ENCODE measurements at regions not wholly inside any gene's neighbourhood (a gene's known extent, or its start where the extent isn't known, plus 50 kb on each side); places are given as distances from the start of the nearest gene placed in this dataset.
"Not testable (repeated sequence)": the region's sequence is repeated elsewhere in the genome, so short reads cannot be mapped to it uniquely, and the experiment has no call there.

GRCh38 chr18:25493401-25493800 lies 141.4 kb upstream of the ZNF521 start:
- intact Hi-C loops (cut with DNase I), result no loop called here
- Histone ChIP-seq H3K36me3 (no peaks in the 10 kb centered on the region), H3K27ac (no peak overlapping the region), H3K27me3 (no peaks in the 10 kb centered on the region), H3K9me3 (no peaks in the 10 kb centered on the region), H3K4me1 (no peaks in the 10 kb centered on the region), H3K4me3 (no peak overlapping the region)
- ATAC-seq (no peak), DNase-seq (no peak)
- TF ChIP-seq CTCF (IDR thresholded peaks at IDR 0.05), result no peak

GRCh38 chr18:25490316-25490715 lies 138.3 kb upstream of the ZNF521 start:
- no peak for ATAC-seq
- no peaks in the 10 kb centered on the region for H3K4me1 ChIP-seq
- no peak overlapping the region for H3K27ac ChIP-seq
- H3K4me3 ChIP-seq, result no peak overlapping the region
- intact Hi-C loops (cut with DNase I), result no loop called here
- H3K9me3 ChIP-seq, result no peaks in the 10 kb centered on the region
- H3K27me3 ChIP-seq, result no peaks in the 10 kb centered on the region
- H3K36me3 ChIP-seq, result no peaks in the 10 kb centered on the region
- DNase-seq, result no peak
- TF ChIP-seq CTCF (IDR thresholded peaks at IDR 0.05), result no peak

- Histone ChIP-seq H3K4me1 (no peaks in the 10 kb centered on the region), H3K27ac (no peak overlapping the region), H3K36me3 (no peaks in the 10 kb centered on the region), H3K9me3 (no peaks in the 10 kb centered on the region), H3K27me3 (no peaks in the 10 kb centered on the region), H3K4me3 (no peak overlapping the region)
- intact Hi-C loops (cut with DNase I), result no loop called here
- DNase-seq (no peak), ATAC-seq (no peak)
- TF ChIP-seq CTCF (IDR thresholded peaks at IDR 0.05), result no peak
Measured at GRCh38 chr18:25473008-25473407, 121.0 kb upstream of the ZNF521 start.

- DNase-seq; intact Hi-C loops (cut with DNase I); H3K36me3 ChIP-seq; H3K4me1 ChIP-seq; H3K4me3 ChIP-seq; ATAC-seq; H3K9me3 ChIP-seq; H3K27ac ChIP-seq; H3K27me3 ChIP-seq: not testable (repeated sequence)
Measured at GRCh38 chr18:25470756-25471524, 119.0 kb upstream of the ZNF521 start.

- DNase-seq, result no peak
Measured at GRCh38 chr18:25470062-25470461, 118.1 kb upstream of the ZNF521 start.

GRCh38 chr18:25469489-25469888 lies 117.5 kb upstream of the ZNF521 start:
- Histone ChIP-seq H3K4me1 (no peaks in the 10 kb centered on the region), H3K27me3 (no peaks in the 10 kb centered on the region), H3K4me3 (no peak overlapping the region), H3K36me3 (no peaks in the 10 kb centered on the region), H3K9me3 (no peaks in the 10 kb centered on the region), H3K27ac (no peak overlapping the region)
- TF ChIP-seq CTCF (IDR thresholded peaks at IDR 0.05), result no peak
- ATAC-seq, result no peak
- intact Hi-C loops (cut with DNase I), result no loop called here
- no peak for DNase-seq

More at GRCh38 chr18:25470062-25470461, 118.1 kb upstream of the ZNF521 start:
- Histone ChIP-seq H3K27me3 (no peaks in the 10 kb centered on the region), H3K4me3 (no peak overlapping the region), H3K9me3 (no peaks in the 10 kb centered on the region), H3K4me1 (no peaks in the 10 kb centered on the region), H3K36me3 (no peaks in the 10 kb centered on the region), H3K27ac (no peak overlapping the region)
- TF ChIP-seq CTCF (IDR thresholded peaks at IDR 0.05), result no peak
- ATAC-seq, result no peak
- intact Hi-C loops (cut with DNase I), result no loop called here

Data from upper lobe of right lung (tissue), 1 donor.